Endothelial cell of umbilical vein (primary cell): ENCODE measurements at regions not wholly inside any gene's neighbourhood (a gene's known extent, or its start where the extent isn't known, plus 50 kb on each side); places are given as distances from the start of the nearest gene placed in this dataset.

Source experiments
- BruUV-seq: library from RNA; stranded (reverse); fragments of 400-500 nt; replicated peaks from 2 replicates; lab custom pipeline; 2021; lab: Mats Ljungman, UMichigan
- CTCF ChIA-PET: fragments of 300-600, 350-600 bp; sonication (Branson Sonifier 250); formaldehyde crosslinking; loops from one replicate; lab custom pipeline; 2021; ENCODE audit warnings: antibody characterized with exemption, inconsistent platforms; lab: Charles Lee
- POLR2A ChIA-PET: fragments of 300-600, 350-600 bp; sonication (Branson Sonifier 250); formaldehyde crosslinking; loops from one replicate; lab custom pipeline; 2021; ENCODE audit warnings: antibody characterized with exemption, inconsistent platforms; lab: Charles Lee
- DNase-seq: peaks from one replicate; pipeline ENCODE4 v3.0.0-alpha.2; 2011; ENCODE audit warnings: low read depth, low spot score
- FAIRE-seq: peaks from 2 replicates; lab custom pipeline; 2011; peaks lifted over from hg19 to GRCh38; lab: Jason Lieb, UNC
- H2AFZ ChIP-seq: 2 replicates; pipeline ENCODE4 v1.6.0; 2012; ENCODE audit warnings: low read depth, low read length, control low read depth, inconsistent platforms
- H3K27ac ChIP-seq: 2 replicates; pipeline ENCODE4 v1.5.1; 2011; ENCODE audit warnings: low read depth, mild to moderate bottlenecking, control low read depth, low read length, moderate library complexity; ENCODE audit not compliant: insufficient read depth
- H3K27me3 ChIP-seq, 2 experiments: 2 replicates each; pipeline versions ENCODE4 v1.6.0 to v1.6.1; 2011; ENCODE audit warnings: low read length in 2 of 2, mixed read lengths in 1 of 2; ENCODE audit not compliant: control insufficient read depth in 2 of 2, insufficient read depth in 2 of 2
- H3K36me3 ChIP-seq, 2 experiments: 2 replicates in 1 of 2; 3 replicates in 1 of 2; pipeline ENCODE4 v1.5.1; 2011; ENCODE audit warnings: low read length in 2 of 2, mild to moderate bottlenecking in 1 of 2, moderate library complexity in 1 of 2; ENCODE audit not compliant: control insufficient read depth in 2 of 2, insufficient read depth in 2 of 2; ENCODE audit errors: extremely low read depth in 1 of 2
- H3K4me1 ChIP-seq: 3 replicates; pipeline ENCODE4 v1.5.1; 2011; ENCODE audit warnings: mild to moderate bottlenecking, low read length; ENCODE audit not compliant: control insufficient read depth, insufficient read depth; ENCODE audit errors: extremely low read depth
- H3K4me2 ChIP-seq: 2 replicates; pipeline ENCODE4 v1.6.1; 2011; ENCODE audit warnings: low read length, control low read depth, mixed read lengths; ENCODE audit not compliant: insufficient read depth
- H3K4me3 ChIP-seq, 3 experiments: fragments of 200-600 bp in 1 of 3; sonication (generic), shearing (Covaris generic) in 1 of 3; replicated peaks in 1 of 3; 2 replicates each; pipeline ENCODE4 v1.5.1; 2011 to 2016; ENCODE audit warnings: control low read depth in 3 of 3, low read length in 3 of 3, mild to moderate bottlenecking in 2 of 3, inconsistent platforms in 1 of 3, low read depth in 1 of 3, moderate library complexity in 1 of 3; ENCODE audit not compliant: insufficient read depth in 1 of 3
- H3K79me2 ChIP-seq: 2 replicates; pipeline ENCODE4 v1.6.0; 2012; ENCODE audit warnings: low read length, inconsistent platforms; ENCODE audit not compliant: control insufficient read depth, insufficient read depth
- H3K9ac ChIP-seq: replicated peaks from 2 replicates; pipeline ENCODE3; 2011; ENCODE audit warnings: low read length, control low read depth; ENCODE audit not compliant: insufficient read depth; ENCODE audit errors: extremely low read depth
- H3K9me1 ChIP-seq: replicated peaks from 3 replicates; pipeline ENCODE4 v1.6.0; 2011; ENCODE audit warnings: mild to moderate bottlenecking, low read length; ENCODE audit not compliant: control insufficient read depth, insufficient read depth; ENCODE audit errors: extremely low read depth
- H3K9me3 ChIP-seq: replicated peaks from 2 replicates; pipeline ENCODE4 v1.5.1; 2012; ENCODE audit warnings: low read length, inconsistent platforms; ENCODE audit not compliant: control insufficient read depth, insufficient read depth
- H4K20me1 ChIP-seq: replicated peaks from 2 replicates; pipeline ENCODE3; 2011; ENCODE audit warnings: mild to moderate bottlenecking, low read length; ENCODE audit not compliant: control insufficient read depth, insufficient read depth; ENCODE audit errors: extremely low read depth
- CTCF ChIP-seq, 2 donors: IDR thresholded peaks; 1 replicate in 1 of 2; 2 replicates in 1 of 2; pipeline ENCODE4 v1.5.1; 2011; ENCODE audit warnings: low read length in 2 of 2, mild to moderate bottlenecking in 2 of 2, moderate library complexity in 2 of 2, control low read depth in 1 of 2, inconsistent platforms in 1 of 2, low read depth in 1 of 2; ENCODE audit not compliant: insufficient read depth in 1 of 2; ENCODE audit errors: extremely low read depth in 1 of 2
- EZH2 ChIP-seq: IDR thresholded peaks from 2 replicates; pipeline ENCODE4 v1.6.1; 2012; ENCODE audit warnings: borderline replicate concordance, low read depth, mild to moderate bottlenecking, moderate library complexity, low read length, inconsistent platforms; ENCODE audit not compliant: severe bottlenecking
- FOS ChIP-seq: IDR thresholded peaks from 2 replicates; pipeline ENCODE4 v1.6.1; 2011; ENCODE audit warnings: mild to moderate bottlenecking, low read length, moderate library complexity, borderline replicate concordance; ENCODE audit not compliant: insufficient read depth
- GATA2 ChIP-seq: IDR thresholded peaks from 2 replicates; pipeline ENCODE4 v1.7.0; 2011; ENCODE audit warnings: low read depth, mild to moderate bottlenecking, moderate library complexity, mixed read lengths, low read length; ENCODE audit not compliant: insufficient read length, insufficient read depth
- JUN ChIP-seq: IDR thresholded peaks from 2 replicates; pipeline ENCODE4 v1.6.1; 2011; ENCODE audit warnings: borderline replicate concordance, low read depth; ENCODE audit not compliant: insufficient read length, insufficient read depth
- MYC ChIP-seq: IDR thresholded peaks from one replicate; pipeline ENCODE4 v1.6.1; 2011; ENCODE audit warnings: mild to moderate bottlenecking, low read depth, low read length
- POLR2A ChIP-seq: IDR thresholded peaks from 2 replicates; pipeline ENCODE4 v1.6.1; 2012; ENCODE audit warnings: low read depth, mild to moderate bottlenecking, control low read depth, low read length
- POLR2AphosphoS5 ChIP-seq: IDR thresholded peaks from 2 replicates; pipeline ENCODE4 v1.6.1; 2012; ENCODE audit warnings: low read depth, mild to moderate bottlenecking, control low read depth, low read length, moderate library complexity; ENCODE audit not compliant: insufficient read depth
- dilution Hi-C: fragments of 300-500 bp; cut with MboI; formaldehyde crosslinking; loops from one replicate; pipeline ENCODE4 v1.15.0; 2019; ENCODE audit warnings: low sequenced_read_pairs; ENCODE audit not compliant: extremely low pct_ligation_motif_present
- intact Hi-C: fragments of 100-400 bp; cut with micrococcal nuclease; formaldehyde crosslinking; loops from one replicate; pipeline ENCODE4 v1.10.0; 2022
- TF ChIP-seq, protein P1 (sequence below): IDR thresholded peaks from 2 replicates; pipeline ENCODE4 v1.6.1; 2011; ENCODE audit not compliant: insufficient read depth, insufficient read length

- no peaks in the 10 kb centered on the region for H3K36me3 ChIP-seq
- peaks cover 0 to 6% of the 10 kb centered on the region in 2 experiments for H3K27me3 ChIP-seq
- DNase-seq = no peak
- TF ChIP-seq, protein P1, sequence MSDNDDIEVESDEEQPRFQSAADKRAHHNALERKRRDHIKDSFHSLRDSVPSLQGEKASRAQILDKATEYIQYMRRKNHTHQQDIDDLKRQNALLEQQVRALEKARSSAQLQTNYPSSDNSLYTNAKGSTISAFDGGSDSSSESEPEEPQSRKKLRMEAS = no peak
- TF ChIP-seq GATA2 = no peak
- TF ChIP-seq CTCF (IDR thresholded peaks at IDR 0.05; ENCODE audit: extremely low read depth in 1 of 2, insufficient read depth in 1 of 2, low read depth in 1 of 2, low read length in 2 of 2) = no peak
- TF ChIP-seq MYC = no peak
- TF ChIP-seq POLR2A = no peak
- TF ChIP-seq FOS = no peak
- no peak for TF ChIP-seq EZH2
- no peak for TF ChIP-seq JUN
- TF ChIP-seq POLR2AphosphoS5 = no peak
- H2AFZ ChIP-seq = no peak overlapping the region
- ChIA-PET CTCF (no interaction called here), POLR2A (no interaction called here)
- BruUV-seq = no TSS peak
- H3K9me3 ChIP-seq = no peaks in the 10 kb centered on the region
- dilution Hi-C loops (no loop called here), intact Hi-C loops (no loop called here)
- no peaks in the 10 kb centered on the region for H3K79me2 ChIP-seq
- no peak overlapping the region for H3K4me3 ChIP-seq
- no peaks in the 10 kb centered on the region for H3K4me1 ChIP-seq
- no peaks in the 10 kb centered on the region for H3K9me1 ChIP-seq
- H3K4me2 ChIP-seq = no peak overlapping the region
- no peak for FAIRE-seq
- no peak overlapping the region for H3K27ac ChIP-seq
- H3K9ac ChIP-seq = no peak overlapping the region
- H4K20me1 ChIP-seq = no peaks in the 10 kb centered on the region
These were observed 78.2 kb upstream of the PTGDR start for GRCh38 chr14:52189325-52189724.
